22Rv1 (cell line): ENCODE measurements at regions not wholly inside any gene's neighbourhood (a gene's known extent, or its start where the extent isn't known, plus 50 kb on each side); places are given as distances from the start of the nearest gene placed in this dataset.

ENCODE experiments used
- ZFX ChIP-seq: fragments of 450-650 bp; IDR thresholded peaks from 2 replicates; pipeline ENCODE4 v1.6.1; 2017; ENCODE audit warnings: antibody characterized with exemption, borderline replicate concordance
- TF ChIP-seq, protein P1 (sequence below): fragments of 450-650 bp; IDR thresholded peaks from 2 replicates; pipeline ENCODE4 v1.5.1; 2017; ENCODE audit warnings: mild to moderate bottlenecking

DNA sequence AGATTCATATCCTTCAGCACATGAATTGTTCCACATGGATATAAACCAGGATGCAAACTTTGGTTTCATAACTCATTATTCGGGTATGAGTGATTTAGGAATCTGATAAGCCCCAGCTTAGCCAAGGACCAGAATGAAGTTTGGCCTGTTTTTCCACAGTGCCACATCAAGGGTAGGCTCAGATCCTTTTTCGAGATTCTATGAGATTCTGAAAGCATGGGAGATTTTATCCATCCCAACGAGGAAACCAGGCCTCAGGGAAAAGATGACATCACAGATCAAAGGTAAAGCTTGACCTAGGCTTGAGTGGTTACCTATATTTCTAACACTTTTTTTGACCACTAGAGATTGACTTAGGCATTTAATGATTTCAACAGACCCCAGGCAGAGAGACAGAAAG, 590.8 kb upstream of the PKDCC start:
- TF ChIP-seq, protein P1, sequence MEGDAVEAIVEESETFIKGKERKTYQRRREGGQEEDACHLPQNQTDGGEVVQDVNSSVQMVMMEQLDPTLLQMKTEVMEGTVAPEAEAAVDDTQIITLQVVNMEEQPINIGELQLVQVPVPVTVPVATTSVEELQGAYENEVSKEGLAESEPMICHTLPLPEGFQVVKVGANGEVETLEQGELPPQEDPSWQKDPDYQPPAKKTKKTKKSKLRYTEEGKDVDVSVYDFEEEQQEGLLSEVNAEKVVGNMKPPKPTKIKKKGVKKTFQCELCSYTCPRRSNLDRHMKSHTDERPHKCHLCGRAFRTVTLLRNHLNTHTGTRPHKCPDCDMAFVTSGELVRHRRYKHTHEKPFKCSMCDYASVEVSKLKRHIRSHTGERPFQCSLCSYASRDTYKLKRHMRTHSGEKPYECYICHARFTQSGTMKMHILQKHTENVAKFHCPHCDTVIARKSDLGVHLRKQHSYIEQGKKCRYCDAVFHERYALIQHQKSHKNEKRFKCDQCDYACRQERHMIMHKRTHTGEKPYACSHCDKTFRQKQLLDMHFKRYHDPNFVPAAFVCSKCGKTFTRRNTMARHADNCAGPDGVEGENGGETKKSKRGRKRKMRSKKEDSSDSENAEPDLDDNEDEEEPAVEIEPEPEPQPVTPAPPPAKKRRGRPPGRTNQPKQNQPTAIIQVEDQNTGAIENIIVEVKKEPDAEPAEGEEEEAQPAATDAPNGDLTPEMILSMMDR = no peak
- no peak for TF ChIP-seq ZFX
